WERI-Rb-1 (cell line): ENCODE measurements at regions not wholly inside any gene's neighbourhood (a gene's known extent, or its start where the extent isn't known, plus 50 kb on each side); places are given as distances from the start of the nearest gene placed in this dataset.

Source experiments
- DNase-seq: peaks from one replicate; pipeline ENCODE4 v3.0.0-alpha.2; 2020
- H3K27ac ChIP-seq: fragments of 250-450 bp; sonication (Bioruptor Pico); 2 replicates; pipeline ENCODE4 v1.5.1; 2020; ENCODE audit warnings: mild to moderate bottlenecking, moderate library complexity
- H3K27me3 ChIP-seq: fragments of 250-450 bp; sonication (Bioruptor Pico); 2 replicates; pipeline ENCODE4 v1.5.1; 2021; ENCODE audit warnings: mild to moderate bottlenecking, low read depth, moderate library complexity; ENCODE audit not compliant: insufficient read depth, severe bottlenecking
- H3K36me3 ChIP-seq: fragments of 250-450 bp; sonication (Bioruptor Pico); 2 replicates; pipeline ENCODE4 v1.5.1; 2020; ENCODE audit warnings: mild to moderate bottlenecking, moderate library complexity
- H3K4me3 ChIP-seq: 2 replicates; pipeline ENCODE4 v1.5.1; 2011; ENCODE audit warnings: low read depth, mild to moderate bottlenecking, control low read depth, low read length
- H3K9me3 ChIP-seq: fragments of 250-450 bp; sonication (Bioruptor Pico); 2 replicates; pipeline ENCODE4 v1.5.1; 2021; ENCODE audit warnings: mild to moderate bottlenecking, moderate library complexity; ENCODE audit not compliant: severe bottlenecking
- CTCF ChIP-seq: IDR thresholded peaks from 2 replicates; pipeline ENCODE4 v1.5.1; 2011; ENCODE audit warnings: low read depth, mild to moderate bottlenecking, control low read depth, inconsistent platforms, low read length

- Histone ChIP-seq H3K9me3 (no peaks in the 10 kb centered on the region), H3K27me3 (no peaks in the 10 kb centered on the region), H3K36me3 (no peaks in the 10 kb centered on the region), H3K27ac (no peak overlapping the region), H3K4me3 (no peak overlapping the region)
- no peak for DNase-seq
- TF ChIP-seq CTCF = no peak
Measured at GRCh38 chr18:30139631-30140287, 902.8 kb downstream of the DSC3 start.

- Histone ChIP-seq H3K27me3 (no peaks in the 10 kb centered on the region), H3K4me3 (no peak overlapping the region), H3K36me3 (no peaks in the 10 kb centered on the region), H3K9me3 (no peaks in the 10 kb centered on the region), H3K27ac (no peak overlapping the region)
- no peak for DNase-seq
- TF ChIP-seq CTCF = no peak
Measured at GRCh38 chr18:30135938-30136337, 906.6 kb downstream of the DSC3 start.

- DNase-seq = no peak
- Histone ChIP-seq H3K9me3 (no peaks in the 10 kb centered on the region), H3K27ac (no peak overlapping the region), H3K4me3 (no peak overlapping the region), H3K36me3 (no peaks in the 10 kb centered on the region), H3K27me3 (no peaks in the 10 kb centered on the region)
- TF ChIP-seq CTCF = no peak
Measured at GRCh38 chr18:30134020-30134419, 908.5 kb downstream of the DSC3 start.

GRCh38 chr18:30132959-30133358, 909.6 kb downstream of the DSC3 start:
- no peak for TF ChIP-seq CTCF
- Histone ChIP-seq H3K27me3 (no peaks in the 10 kb centered on the region), H3K4me3 (no peak overlapping the region), H3K36me3 (no peaks in the 10 kb centered on the region), H3K27ac (no peak overlapping the region), H3K9me3 (no peaks in the 10 kb centered on the region)
- no peak for DNase-seq

- H3K9me3 ChIP-seq = no peaks in the 10 kb centered on the region
- H3K27me3 ChIP-seq = no peaks in the 10 kb centered on the region
- no peak overlapping the region for H3K4me3 ChIP-seq
- no peak for DNase-seq
- H3K36me3 ChIP-seq = no peaks in the 10 kb centered on the region
- no peak for TF ChIP-seq CTCF
- no peak overlapping the region for H3K27ac ChIP-seq
Measured at GRCh38 chr18:30121397-30121796, 921.1 kb downstream of the DSC3 start.

GRCh38 chr18:30113454-30113853, 929.1 kb downstream of the DSC3 start:
- no peak overlapping the region for H3K4me3 ChIP-seq
- no peak for DNase-seq
- H3K36me3 ChIP-seq = no peaks in the 10 kb centered on the region
- no peaks in the 10 kb centered on the region for H3K9me3 ChIP-seq
- H3K27me3 ChIP-seq = no peaks in the 10 kb centered on the region
- H3K27ac ChIP-seq = no peak overlapping the region
- no peak for TF ChIP-seq CTCF
